Activated CD4-positive, alpha-beta memory T cell treated with anti-CD3 and anti-CD28 coated beads, Interleukin-2, amount 10 ng/mL, durations not matched to agents 7 days and 5 days (primary cell): ENCODE measurements at regions not wholly inside any gene's neighbourhood (a gene's known extent, or its start where the extent isn't known, plus 50 kb on each side); places are given as distances from the start of the nearest gene placed in this dataset.

ENCODE experiments used
- CTCF ChIA-PET: fragments of 350-600 bp; sonication (Branson Sonifier 250); formaldehyde crosslinking; loops from one replicate; lab custom pipeline; 2021; ENCODE audit warnings: antibody characterized with exemption, inconsistent platforms; lab: Charles Lee
- POLR2A ChIA-PET: fragments of 350-600 bp; sonication (Branson Sonifier 250); formaldehyde crosslinking; loops from one replicate; lab custom pipeline; 2021; ENCODE audit warnings: antibody characterized with exemption; lab: Charles Lee
- DNase-seq: peaks from one replicate; pipeline ENCODE4 v3.0.0-alpha.2; 2020
- H3K27ac Mint-ChIP-seq: one replicate; pipeline ENCODE4 v1.8.0; 2021; ENCODE audit warnings: mild to moderate bottlenecking, mixed read lengths
- H3K27me3 Mint-ChIP-seq: one replicate; pipeline ENCODE4 v1.8.0; 2021; ENCODE audit warnings: mixed read lengths
- H3K36me3 Mint-ChIP-seq: one replicate; pipeline ENCODE4 v1.8.0; 2021; ENCODE audit warnings: low read depth, mixed read lengths
- H3K4me1 Mint-ChIP-seq: one replicate; pipeline ENCODE4 v1.8.0; 2021; ENCODE audit warnings: mixed read lengths
- H3K4me3 Mint-ChIP-seq: one replicate; pipeline ENCODE4 v1.8.0; 2021; ENCODE audit warnings: mild to moderate bottlenecking, mixed read lengths
- H3K9me3 Mint-ChIP-seq: one replicate; pipeline ENCODE4 v1.8.0; 2021; ENCODE audit warnings: mixed read lengths

DNA sequence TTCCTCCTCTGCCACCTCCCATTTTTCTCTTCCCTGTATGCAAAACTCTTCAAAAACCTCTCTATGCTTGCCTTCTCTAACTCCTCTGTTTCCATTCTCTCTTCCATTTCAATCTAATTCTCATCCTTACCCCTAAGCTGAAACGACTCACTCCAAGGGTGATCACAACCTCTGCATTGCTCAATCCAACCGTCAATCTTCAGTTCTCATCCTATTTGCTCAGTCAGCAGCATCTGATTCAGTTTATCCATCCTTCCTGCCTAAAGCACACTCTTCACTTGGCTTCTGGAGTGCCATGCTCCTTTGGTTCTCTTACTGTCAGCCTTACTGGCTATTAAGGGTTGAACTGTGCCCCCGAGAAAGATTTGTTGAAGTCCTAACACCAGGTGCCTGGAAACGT lies 163.5 kb upstream of the NEBL start:
- no peak for DNase-seq
- ChIA-PET POLR2A (no interaction called here), CTCF (no interaction called here)
- no peak overlapping the region for H3K4me3 Mint-ChIP-seq
- peaks cover 5% of the 10 kb centered on the region for H3K9me3 Mint-ChIP-seq
- no peaks in the 10 kb centered on the region for H3K36me3 Mint-ChIP-seq
- H3K4me1 Mint-ChIP-seq, result no peaks in the 10 kb centered on the region
- no peaks in the 10 kb centered on the region for H3K27me3 Mint-ChIP-seq
- H3K27ac Mint-ChIP-seq, result no peak overlapping the region

DNA sequence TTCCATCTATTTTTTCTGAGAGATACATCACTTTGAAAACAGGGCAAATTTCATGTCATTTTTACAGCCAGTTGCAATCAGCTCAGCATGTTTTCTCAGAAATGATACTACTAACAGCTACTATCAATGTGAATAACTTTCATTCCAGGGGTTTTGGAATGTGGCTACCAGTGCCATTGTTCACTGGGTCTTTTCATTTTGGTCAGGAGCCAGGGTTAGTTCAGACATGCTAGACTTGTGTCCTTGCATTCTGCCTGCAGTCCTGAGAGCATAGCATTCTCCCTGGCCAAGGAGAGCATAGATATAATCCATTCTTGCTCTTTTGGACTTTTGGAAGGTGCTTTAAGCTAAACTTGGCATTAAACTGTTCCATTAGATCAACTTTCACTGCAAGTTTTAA lies 160.9 kb upstream of the NEBL start:
- CTCF ChIA-PET, result no interaction called here
- Mint-ChIP-seq H3K36me3 (no peaks in the 10 kb centered on the region), H3K4me3 (no peak overlapping the region), H3K27ac (no peak overlapping the region), H3K27me3 (no peaks in the 10 kb centered on the region), H3K4me1 (no peaks in the 10 kb centered on the region), H3K9me3 (peaks cover 5% of the 10 kb centered on the region)
- DNase-seq, result no peak
- POLR2A ChIA-PET, result no interaction called here

DNA sequence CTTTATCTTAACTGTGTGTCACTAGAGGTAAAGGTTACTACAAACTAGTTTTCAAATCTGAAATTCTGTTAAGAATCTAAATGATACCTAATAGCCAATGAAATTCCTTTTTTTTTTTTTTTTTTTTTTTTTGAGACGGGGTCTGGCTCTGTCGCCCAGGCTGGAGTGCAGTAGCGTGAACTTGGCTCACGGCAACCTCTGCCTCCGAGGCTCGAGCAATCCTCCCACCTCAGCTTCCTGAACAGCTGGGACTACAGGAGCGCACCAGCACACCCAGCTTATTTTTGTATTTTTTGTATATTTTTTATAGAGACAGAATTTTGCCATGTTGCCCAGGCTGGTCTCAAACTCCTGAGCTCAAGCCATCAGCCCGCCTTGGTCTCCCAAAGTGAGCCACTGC lies 160.3 kb upstream of the NEBL start:
- POLR2A ChIA-PET, result no interaction called here
- no peak for DNase-seq
- H3K27ac Mint-ChIP-seq, result no peak overlapping the region
- H3K4me1 Mint-ChIP-seq, result no peaks in the 10 kb centered on the region
- H3K9me3 Mint-ChIP-seq, result peaks cover 5% of the 10 kb centered on the region
- no peaks in the 10 kb centered on the region for H3K36me3 Mint-ChIP-seq
- H3K27me3 Mint-ChIP-seq, result no peaks in the 10 kb centered on the region
- no peak overlapping the region for H3K4me3 Mint-ChIP-seq
- CTCF ChIA-PET, result no interaction called here

DNA sequence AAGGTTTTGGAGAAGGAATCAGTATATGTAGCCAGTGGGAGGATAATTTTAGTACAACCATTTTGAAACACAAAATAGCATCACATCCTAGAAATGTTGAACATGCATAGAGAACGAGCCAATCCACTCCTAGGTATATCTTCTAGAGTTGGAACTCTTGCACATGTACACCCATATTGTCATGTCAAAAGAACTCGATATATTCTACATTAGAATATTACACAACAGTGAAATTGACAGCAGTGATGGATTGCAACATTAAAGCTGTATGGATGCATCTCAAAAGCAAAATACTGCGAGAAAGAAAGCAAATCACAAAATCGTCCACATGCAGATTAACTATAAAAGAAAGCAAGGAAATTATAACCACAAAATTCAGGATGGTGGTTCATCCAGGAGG lies 159.3 kb upstream of the NEBL start:
- ChIA-PET CTCF (no interaction called here), POLR2A (no interaction called here)
- no peaks in the 10 kb centered on the region for H3K27me3 Mint-ChIP-seq
- no peak overlapping the region for H3K4me3 Mint-ChIP-seq
- no peaks in the 10 kb centered on the region for H3K36me3 Mint-ChIP-seq
- H3K27ac Mint-ChIP-seq, result no peak overlapping the region
- H3K4me1 Mint-ChIP-seq, result no peaks in the 10 kb centered on the region
- H3K9me3 Mint-ChIP-seq, result peaks cover 5% of the 10 kb centered on the region
- no peak for DNase-seq

DNA sequence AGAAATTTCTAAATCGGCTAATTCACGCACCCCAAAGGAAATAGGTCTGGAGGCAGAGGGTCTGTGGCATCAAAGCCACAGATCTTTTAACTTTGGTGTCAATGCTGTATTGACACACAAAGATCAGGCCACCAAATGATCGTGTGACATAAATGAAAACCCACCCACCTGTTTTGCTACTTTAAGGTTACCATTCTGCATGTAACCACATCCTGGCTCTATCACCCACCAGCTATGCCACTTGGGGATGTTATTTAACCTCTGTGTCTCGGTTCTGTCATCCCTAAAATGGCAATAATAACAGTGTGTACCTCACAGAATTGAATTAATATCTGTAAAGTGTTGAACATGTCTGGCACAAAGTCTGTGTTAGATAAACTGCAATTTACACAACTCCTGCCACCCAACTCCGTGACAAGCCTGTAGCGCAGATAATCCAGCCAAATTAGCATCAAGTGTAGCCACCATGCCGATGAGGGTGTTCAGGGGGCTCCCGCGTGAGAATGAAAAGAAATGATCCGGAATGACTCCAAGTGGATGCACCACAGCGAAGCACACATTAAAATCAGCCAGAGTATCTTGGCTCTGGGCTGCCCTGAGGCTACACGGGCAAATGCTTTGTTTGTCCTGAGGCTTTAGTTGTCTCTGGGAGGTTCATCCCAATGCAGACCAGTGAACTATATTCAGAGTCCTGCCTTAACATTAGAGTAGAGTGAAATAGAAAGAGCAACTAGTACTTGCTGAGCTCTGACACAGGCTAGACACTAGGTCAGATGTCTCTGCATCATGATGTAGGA lies 158.4 kb upstream of the NEBL start:
- DNase-seq, result no peak
- no peaks in the 10 kb centered on the region for H3K4me1 Mint-ChIP-seq
- CTCF ChIA-PET, result no interaction called here
- peaks cover 4% of the 10 kb centered on the region for H3K9me3 Mint-ChIP-seq
- no peaks in the 10 kb centered on the region for H3K27me3 Mint-ChIP-seq
- POLR2A ChIA-PET, result no interaction called here
- H3K4me3 Mint-ChIP-seq, result no peak overlapping the region
- H3K36me3 Mint-ChIP-seq, result no peaks in the 10 kb centered on the region
- H3K27ac Mint-ChIP-seq, result no peak overlapping the region

DNA sequence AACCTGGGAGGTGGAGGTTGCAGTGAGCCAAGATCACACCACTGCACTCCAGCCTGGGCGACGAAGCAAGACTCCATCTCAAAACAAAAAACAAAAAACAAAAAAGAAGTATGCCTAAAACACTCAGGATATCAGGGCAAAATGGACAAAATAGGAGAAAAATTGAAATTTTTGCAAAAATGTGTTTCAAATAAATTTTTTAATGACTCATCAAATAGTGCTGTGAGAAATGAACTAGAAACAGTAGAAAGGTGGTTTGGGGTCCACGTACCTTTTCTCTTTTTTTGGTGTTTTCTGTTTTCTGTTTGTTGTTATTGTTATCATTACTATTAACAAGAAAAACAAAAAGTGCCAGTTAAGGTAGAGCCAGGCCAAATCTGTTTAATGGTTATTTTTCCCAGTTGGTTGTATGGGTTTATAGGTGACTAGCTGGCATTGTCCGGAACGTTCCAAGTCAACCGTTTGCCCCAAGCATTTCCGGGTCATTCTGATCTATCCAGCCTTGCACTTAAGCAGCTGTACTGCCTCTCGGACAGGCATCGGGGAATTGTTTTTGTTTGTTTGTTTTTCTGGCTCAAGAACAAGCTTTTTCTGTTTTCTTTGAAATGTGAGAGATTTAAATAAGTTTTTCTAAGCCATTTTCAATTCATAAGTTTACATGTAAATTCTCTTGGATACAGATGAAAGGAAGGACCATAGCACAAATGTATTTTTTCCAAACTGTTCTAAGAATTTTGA lies 157.0 kb upstream of the NEBL start:
- H3K4me3 Mint-ChIP-seq, result no peak overlapping the region
- POLR2A ChIA-PET, result no interaction called here
- no peaks in the 10 kb centered on the region for H3K27me3 Mint-ChIP-seq
- no peak overlapping the region for H3K27ac Mint-ChIP-seq
- H3K36me3 Mint-ChIP-seq, result no peaks in the 10 kb centered on the region
- no peak for DNase-seq
- CTCF ChIA-PET, result no interaction called here
- no peaks in the 10 kb centered on the region for H3K4me1 Mint-ChIP-seq
- peaks cover 2% of the 10 kb centered on the region for H3K9me3 Mint-ChIP-seq

DNA sequence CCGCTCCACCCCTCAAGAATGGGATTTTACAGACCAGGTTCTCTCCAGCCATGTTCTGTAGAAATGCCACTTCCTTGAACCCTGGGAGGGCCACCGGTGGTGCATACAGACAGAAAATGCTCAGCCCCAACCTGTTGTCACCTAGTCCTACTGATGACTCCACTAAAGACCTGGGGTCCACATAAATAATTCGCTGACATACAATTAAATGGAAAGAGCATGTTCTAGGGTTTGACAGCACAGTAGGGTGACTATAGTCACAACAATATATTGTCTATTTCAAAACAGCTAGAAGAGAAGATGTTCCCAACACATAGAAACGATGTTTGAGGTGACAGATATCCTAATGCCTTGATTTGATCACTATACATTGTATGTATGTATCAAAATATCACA lies 155.6 kb upstream of the NEBL start:
- H3K27ac Mint-ChIP-seq, result no peak overlapping the region
- H3K27me3 Mint-ChIP-seq, result no peaks in the 10 kb centered on the region
- ChIA-PET POLR2A (no interaction called here), CTCF (no interaction called here)
- no peaks in the 10 kb centered on the region for H3K4me1 Mint-ChIP-seq
- H3K4me3 Mint-ChIP-seq, result no peak overlapping the region
- H3K36me3 Mint-ChIP-seq, result no peaks in the 10 kb centered on the region
- no peaks in the 10 kb centered on the region for H3K9me3 Mint-ChIP-seq
- DNase-seq, result no peak

DNA sequence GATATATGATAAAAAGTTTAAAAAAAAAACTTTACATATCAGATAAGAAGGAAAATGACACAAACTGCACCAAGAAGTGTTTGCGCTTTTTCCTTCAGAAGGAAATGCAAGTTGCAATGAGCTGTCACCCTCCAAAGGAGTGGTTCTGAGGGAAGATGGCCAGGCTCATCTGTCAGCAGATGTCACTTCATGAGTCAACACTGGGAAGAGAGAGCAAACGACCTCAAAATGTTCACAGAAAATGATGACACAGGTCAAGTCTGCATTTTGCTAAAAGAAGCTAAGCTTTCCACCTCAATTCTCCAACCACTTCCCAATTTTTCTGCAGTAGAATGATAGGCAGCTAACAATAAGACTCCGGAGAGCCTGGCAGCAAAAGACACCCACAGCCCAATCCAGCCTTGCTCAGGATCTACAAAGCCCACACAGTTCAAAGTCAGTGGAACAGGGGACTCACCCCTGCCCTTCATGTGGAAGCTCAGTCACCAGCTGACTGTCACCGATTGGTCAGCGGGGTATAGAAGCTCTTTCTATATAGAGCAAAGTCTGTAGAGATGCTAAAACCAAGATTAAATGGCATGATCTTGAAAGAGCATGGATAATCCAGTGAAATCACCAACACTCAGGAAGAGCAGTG lies 155.1 kb upstream of the NEBL start:
- Mint-ChIP-seq H3K36me3 (no peaks in the 10 kb centered on the region), H3K27me3 (no peaks in the 10 kb centered on the region), H3K9me3 (no peaks in the 10 kb centered on the region), H3K4me3 (no peak overlapping the region), H3K4me1 (no peaks in the 10 kb centered on the region), H3K27ac (no peak overlapping the region)
- ChIA-PET CTCF (no interaction called here), POLR2A (no interaction called here)
- no peak for DNase-seq

DNA sequence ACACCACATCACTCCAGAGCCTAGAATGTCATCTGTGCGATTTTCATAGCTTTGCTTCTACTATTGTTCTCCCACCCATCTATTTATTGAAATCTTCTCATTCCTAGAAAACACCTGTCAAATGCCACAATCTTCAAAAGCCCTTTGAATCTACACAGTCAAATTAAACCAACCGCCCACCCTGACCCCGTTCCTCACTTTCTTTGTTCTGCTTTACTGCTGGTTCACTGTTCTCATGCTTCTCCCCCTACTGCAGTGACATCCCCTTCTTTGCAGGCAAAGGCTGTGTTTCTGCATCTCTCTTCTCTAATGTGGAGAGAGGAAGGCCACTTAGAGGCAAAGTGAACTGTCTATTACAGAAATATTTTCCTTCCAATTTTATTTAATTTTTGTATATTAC lies 152.4 kb upstream of the NEBL start:
- Mint-ChIP-seq H3K9me3 (no peaks in the 10 kb centered on the region), H3K4me1 (no peaks in the 10 kb centered on the region), H3K36me3 (no peaks in the 10 kb centered on the region), H3K27ac (no peak overlapping the region), H3K4me3 (no peak overlapping the region), H3K27me3 (no peaks in the 10 kb centered on the region)
- ChIA-PET CTCF (no interaction called here), POLR2A (no interaction called here)
- no peak for DNase-seq

DNA sequence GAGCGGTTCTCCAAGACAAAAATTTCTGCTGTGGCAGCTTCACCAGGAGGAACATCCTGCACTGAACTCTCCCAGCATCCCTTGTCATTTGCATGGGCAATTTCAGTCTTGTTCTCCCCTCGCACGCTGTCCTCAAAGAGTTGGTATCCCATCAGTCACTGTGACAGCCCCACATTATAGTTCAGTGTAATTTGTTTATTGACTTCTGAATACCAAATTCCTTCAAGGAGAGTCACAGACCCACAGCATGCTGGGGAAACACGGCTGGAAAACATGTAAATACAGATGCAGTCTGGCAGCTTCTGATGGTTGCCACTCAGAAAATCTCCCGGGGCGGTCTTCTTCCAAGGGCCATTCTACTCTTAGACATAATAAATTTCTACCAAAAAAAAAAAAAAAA lies 151.0 kb upstream of the NEBL start:
- Mint-ChIP-seq H3K9me3 (no peaks in the 10 kb centered on the region), H3K27me3 (no peaks in the 10 kb centered on the region), H3K4me1 (no peaks in the 10 kb centered on the region), H3K4me3 (no peak overlapping the region), H3K27ac (no peak overlapping the region), H3K36me3 (no peaks in the 10 kb centered on the region)
- ChIA-PET CTCF (no interaction called here), POLR2A (no interaction called here)
- DNase-seq, result no peak

DNA sequence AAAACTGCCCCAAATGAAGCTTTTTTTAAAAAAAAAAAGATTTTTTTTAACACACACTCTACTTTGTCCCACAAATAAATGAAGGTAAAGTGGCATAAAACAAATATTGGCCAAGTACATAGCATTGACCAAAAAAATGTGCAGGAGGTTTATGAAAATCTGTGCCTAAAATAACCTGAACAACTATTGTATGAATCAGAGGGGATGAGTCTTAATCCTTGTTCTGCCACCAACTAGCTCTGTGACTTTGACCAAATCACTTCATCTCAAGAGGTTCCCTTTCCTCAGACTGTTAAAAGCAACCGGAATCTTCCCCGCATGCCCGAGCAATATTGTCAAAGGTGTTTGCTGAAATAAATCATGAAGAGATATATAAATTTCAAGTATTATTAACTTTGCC lies 150.4 kb upstream of the NEBL start:
- H3K27me3 Mint-ChIP-seq, result no peaks in the 10 kb centered on the region
- H3K27ac Mint-ChIP-seq, result no peak overlapping the region
- no peaks in the 10 kb centered on the region for H3K36me3 Mint-ChIP-seq
- DNase-seq, result no peak
- no peaks in the 10 kb centered on the region for H3K4me1 Mint-ChIP-seq
- no peak overlapping the region for H3K4me3 Mint-ChIP-seq
- ChIA-PET CTCF (interaction anchor here (0.5 kb wide), 1 partner anchor 360 kb away, joined by 3 read pairs; no protein-coding TSS in a partner anchor), POLR2A (no interaction called here)
- H3K9me3 Mint-ChIP-seq, result no peaks in the 10 kb centered on the region

DNA sequence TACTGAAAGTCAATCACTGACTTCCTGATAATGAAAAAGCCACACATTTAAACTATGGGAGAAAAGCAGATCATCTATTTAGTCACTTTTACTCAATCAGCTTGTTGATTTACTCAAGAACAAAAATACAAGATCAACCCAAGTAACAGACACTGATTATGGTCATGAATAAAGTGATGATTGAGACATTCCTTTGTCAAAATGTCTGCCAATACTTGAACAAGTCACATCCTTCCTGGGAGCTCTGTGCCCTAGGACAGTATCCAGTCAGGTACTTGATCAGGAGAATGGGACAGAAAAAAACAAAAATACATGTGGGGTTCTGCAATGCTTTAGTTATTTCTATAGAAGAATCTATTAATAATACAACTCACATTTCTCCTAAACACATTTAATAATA lies 150.0 kb upstream of the NEBL start:
- H3K27me3 Mint-ChIP-seq, result no peaks in the 10 kb centered on the region
- no peak overlapping the region for H3K4me3 Mint-ChIP-seq
- H3K36me3 Mint-ChIP-seq, result no peaks in the 10 kb centered on the region
- H3K4me1 Mint-ChIP-seq, result no peaks in the 10 kb centered on the region
- ChIA-PET POLR2A (no interaction called here), CTCF (interaction anchor here (0.5 kb wide), 1 partner anchor 360 kb away, joined by 3 read pairs; no protein-coding TSS in a partner anchor)
- no peak overlapping the region for H3K27ac Mint-ChIP-seq
- H3K9me3 Mint-ChIP-seq, result no peaks in the 10 kb centered on the region
- DNase-seq, result no peak

DNA sequence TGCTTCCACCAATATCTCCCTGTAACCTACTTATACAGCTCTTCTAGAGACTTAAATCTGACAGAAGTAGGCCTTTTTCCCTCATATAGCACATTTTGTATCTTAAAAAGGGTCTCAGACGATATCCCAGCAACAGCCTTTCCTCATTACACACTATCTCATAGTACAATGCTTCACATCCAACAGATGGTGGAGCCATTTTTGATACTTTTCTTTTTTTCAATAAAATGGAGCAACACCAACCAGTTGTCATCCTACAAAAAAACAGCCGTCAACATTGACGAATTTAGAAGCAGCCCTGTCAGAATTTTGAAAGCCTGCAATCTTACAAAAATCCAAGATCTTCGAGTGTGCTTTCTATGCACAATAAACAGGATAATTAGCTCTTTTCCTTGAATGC lies 145.9 kb upstream of the NEBL start:
- no peak for DNase-seq
- Mint-ChIP-seq H3K27ac (no peak overlapping the region), H3K4me3 (no peak overlapping the region), H3K27me3 (no peaks in the 10 kb centered on the region), H3K36me3 (no peaks in the 10 kb centered on the region), H3K9me3 (no peaks in the 10 kb centered on the region), H3K4me1 (no peaks in the 10 kb centered on the region)
- CTCF ChIA-PET, result no interaction called here
- POLR2A ChIA-PET, result no interaction called here
